ENCODE measurements at regions not wholly inside any gene's neighbourhood (a gene's known extent, or its start where the extent isn't known, plus 50 kb on each side); places are given as distances from the start of the nearest gene placed in this dataset.

DNA sequence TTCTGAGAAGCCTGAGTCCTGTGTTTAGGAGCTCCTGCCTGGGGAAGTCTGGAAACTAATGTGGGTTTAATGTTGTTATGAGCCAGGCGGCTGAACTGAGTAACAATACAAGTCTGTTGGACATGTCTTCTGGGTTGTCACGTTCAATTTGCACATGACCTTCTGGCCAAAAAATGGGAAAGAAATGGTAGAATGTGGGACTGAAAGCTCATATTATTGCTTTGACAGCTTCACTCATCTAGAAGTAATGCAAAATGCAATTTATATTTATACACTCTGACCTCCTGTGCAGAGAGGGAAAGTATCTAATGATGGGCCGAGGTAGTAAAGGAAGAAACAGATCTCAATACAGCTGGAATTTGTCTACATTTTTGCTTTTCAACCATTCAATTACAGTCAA is 75.8 kb downstream of the NR2F2 start:
- Histone ChIP-seq H2AFZ (no peak overlapping the region), H3K36me3 (ENCODE audit: low read depth) (no peaks in the 10 kb centered on the region), H3K9me2 (ENCODE audit: insufficient read depth) (no peaks in the 10 kb centered on the region), H3F3A (ENCODE audit: insufficient read depth) (no peaks in the 10 kb centered on the region), H3K27ac (no peak overlapping the region), H3K9ac (no peak overlapping the region), H3K27me3 (replicated peaks; ENCODE audit: insufficient read depth) (peaks cover 59% of the 10 kb centered on the region), H3K79me2 (ENCODE audit: insufficient read depth) (no peaks in the 10 kb centered on the region), H4K20me1 (ENCODE audit: insufficient read depth) (no peaks in the 10 kb centered on the region; the same call in 1 of the 2 replicates), H3K4me3 (no peak overlapping the region), H3K4me2 (ENCODE audit: unreplicated experiment) (no peak overlapping the region), H3K9me3 (ENCODE audit: low read depth) (no peaks in the 10 kb centered on the region), H3K4me1 (ENCODE audit: insufficient read depth) (0 out of 2 replicates have a peak, but pooled peaks cover 7% of the 10 kb centered on the region)
- DNase-seq: no peak
- in situ Hi-C loops (cut with MboI): no loop called here
- TF ChIP-seq EZH2 (IDR thresholded peaks at IDR 0.05; ENCODE audit: insufficient read depth, poor library complexity, severe bottlenecking): no peak
- TF ChIP-seq EZH2phosphoT487 (IDR thresholded peaks at IDR 0.05; ENCODE audit: insufficient read depth, low read depth): no peak
- 88 to 97% methylated on average over 3 of the region's 3 CpGs for WGBS, 2 experiments (ENCODE audit: low coverage in 1 of 2, low lambda C conversion rate in 2 of 2, missing lambda C conversion rate in 2 of 2)

DNA sequence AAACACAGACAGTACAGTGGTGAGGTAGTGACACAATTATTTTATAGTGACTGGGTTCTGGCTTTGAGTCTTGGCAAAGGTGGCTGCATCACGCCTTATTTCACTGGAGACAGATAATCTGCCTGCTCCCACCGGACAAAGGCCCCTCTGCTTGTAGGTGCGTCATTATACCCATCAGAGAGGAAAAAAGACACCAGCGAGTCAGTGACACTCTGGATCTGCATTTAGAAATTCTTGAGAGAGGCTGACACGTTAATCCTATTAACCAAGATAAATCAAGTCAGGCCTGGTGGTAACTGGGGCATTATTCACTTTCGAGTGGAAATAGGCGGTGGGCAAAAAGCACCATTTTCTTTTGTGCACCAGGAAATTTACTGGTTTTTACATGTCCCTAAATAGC is 76.2 kb downstream of the NR2F2 start:
- Histone ChIP-seq H3K4me1 (ENCODE audit: insufficient read depth) (0 out of 2 replicates have a peak, but pooled peaks cover 7% of the 10 kb centered on the region), H4K20me1 (ENCODE audit: insufficient read depth) (no peaks in the 10 kb centered on the region; the same call in 1 of the 2 replicates), H3K4me2 (ENCODE audit: unreplicated experiment) (no peak overlapping the region), H3K9me2 (ENCODE audit: insufficient read depth) (no peaks in the 10 kb centered on the region), H3K9me3 (ENCODE audit: low read depth) (no peaks in the 10 kb centered on the region), H3K9ac (no peak overlapping the region), H3F3A (ENCODE audit: insufficient read depth) (no peaks in the 10 kb centered on the region), H2AFZ (no peak overlapping the region), H3K4me3 (no peak overlapping the region), H3K36me3 (ENCODE audit: low read depth) (no peaks in the 10 kb centered on the region), H3K27me3 (replicated peaks; ENCODE audit: insufficient read depth) (peaks cover 63% of the 10 kb centered on the region), H3K79me2 (ENCODE audit: insufficient read depth) (no peaks in the 10 kb centered on the region), H3K27ac (no peak overlapping the region)
- TF ChIP-seq EZH2phosphoT487 (IDR thresholded peaks at IDR 0.05; ENCODE audit: insufficient read depth, low read depth) (no peak), EZH2 (IDR thresholded peaks at IDR 0.05; ENCODE audit: insufficient read depth, poor library complexity, severe bottlenecking) (no peak)
- DNase-seq: no peak
- in situ Hi-C loops (cut with MboI): no loop called here
- 79 to 83% methylated on average over 7 of the region's 7 CpGs for WGBS, 2 experiments (ENCODE audit: low coverage in 1 of 2, low lambda C conversion rate in 2 of 2, missing lambda C conversion rate in 2 of 2)

GRCh38 chr15:96407482-96407881 is 77.0 kb downstream of the NR2F2 start:
- Histone ChIP-seq H3K4me2 (ENCODE audit: unreplicated experiment) (no peak overlapping the region), H3K27ac (no peak overlapping the region), H3F3A (ENCODE audit: insufficient read depth) (no peaks in the 10 kb centered on the region), H4K20me1 (ENCODE audit: insufficient read depth) (no peaks in the 10 kb centered on the region), H3K9me3 (ENCODE audit: low read depth) (no peaks in the 10 kb centered on the region), H3K79me2 (ENCODE audit: insufficient read depth) (no peaks in the 10 kb centered on the region), H3K27me3 (replicated peaks; ENCODE audit: insufficient read depth) (peaks cover 71% of the 10 kb centered on the region), H3K4me1 (ENCODE audit: insufficient read depth) (0 out of 2 replicates have a peak, but pooled peaks cover 7% of the 10 kb centered on the region), H3K36me3 (ENCODE audit: low read depth) (no peaks in the 10 kb centered on the region), H2AFZ (no peak overlapping the region), H3K4me3 (no peak overlapping the region), H3K9ac (no peak overlapping the region), H3K9me2 (ENCODE audit: insufficient read depth) (no peaks in the 10 kb centered on the region)
- in situ Hi-C loops (cut with MboI): no loop called here
- no peak for DNase-seq
- 48 to 50% methylated on average over 2 of the region's 2 CpGs for WGBS, 2 experiments (ENCODE audit: low coverage in 1 of 2, low lambda C conversion rate in 2 of 2, missing lambda C conversion rate in 2 of 2)
- no peak for TF ChIP-seq EZH2phosphoT487 (IDR thresholded peaks at IDR 0.05; ENCODE audit: insufficient read depth, low read depth)
- no peak for TF ChIP-seq EZH2 (IDR thresholded peaks at IDR 0.05; ENCODE audit: insufficient read depth, poor library complexity, severe bottlenecking)

DNA sequence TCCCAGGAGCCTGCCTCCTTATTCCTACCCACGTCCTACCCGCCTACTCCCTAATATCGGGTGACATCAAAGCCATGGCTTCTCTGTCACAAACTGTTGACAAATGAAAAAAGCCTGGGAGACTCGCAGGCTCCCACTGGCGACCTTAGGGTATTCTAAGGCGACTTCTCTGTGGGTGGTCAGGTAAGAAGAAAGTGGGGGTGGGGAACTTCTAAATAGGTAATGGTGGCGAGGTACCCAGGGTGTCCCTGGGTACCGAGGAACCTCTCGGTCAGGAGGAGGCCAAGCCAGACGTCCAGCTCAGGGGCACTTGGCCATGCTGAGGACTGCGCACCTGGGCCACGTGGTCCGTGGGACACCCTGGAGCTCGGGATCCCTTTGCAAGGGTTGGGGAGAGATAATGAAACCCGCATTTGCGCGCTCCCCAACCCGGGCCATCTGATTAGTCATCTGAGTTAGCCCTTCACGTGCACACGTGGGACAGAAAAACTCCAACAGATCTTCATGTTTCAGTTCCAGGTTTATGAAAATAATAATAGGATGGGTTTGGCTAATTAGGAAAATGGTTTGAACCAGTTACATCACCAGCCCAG is 78.2 kb downstream of the NR2F2 start:
- TF ChIP-seq EZH2 (IDR thresholded peaks at IDR 0.05; ENCODE audit: insufficient read depth, poor library complexity, severe bottlenecking) (no peak), EZH2phosphoT487 (IDR thresholded peaks at IDR 0.05; ENCODE audit: insufficient read depth, low read depth) (no peak; the same call in 1 of the 2 replicates)
- DNase-seq: peak; percentile 41
- Histone ChIP-seq H3K27me3 (replicated peaks; ENCODE audit: insufficient read depth) (peaks cover 83% of the 10 kb centered on the region), H3K79me2 (ENCODE audit: insufficient read depth) (no peaks in the 10 kb centered on the region), H3K9ac (no peak overlapping the region), H3K4me3 (peak overlapping the region; percentile 51), H3F3A (ENCODE audit: insufficient read depth) (no peaks in the 10 kb centered on the region), H3K9me3 (ENCODE audit: low read depth) (no peaks in the 10 kb centered on the region), H3K36me3 (ENCODE audit: low read depth) (no peaks in the 10 kb centered on the region), H3K27ac (no peak overlapping the region), H4K20me1 (ENCODE audit: insufficient read depth) (no peaks in the 10 kb centered on the region), H3K4me2 (ENCODE audit: unreplicated experiment) (peak overlapping the region; percentile 65), H3K4me1 (ENCODE audit: insufficient read depth) (0 out of 2 replicates have a peak, but pooled peaks cover 7% of the 10 kb centered on the region), H2AFZ (peak overlapping the region; percentile 51), H3K9me2 (ENCODE audit: insufficient read depth) (no peaks in the 10 kb centered on the region)
- WGBS, 2 experiments (ENCODE audit: low coverage in 1 of 2, low lambda C conversion rate in 2 of 2, missing lambda C conversion rate in 2 of 2): 9 to 14% methylated on average over 20 of the region's 20 CpGs
- in situ Hi-C loops (cut with MboI): no loop called here

All from GM23248 (cell line).